SK-N-SH (cell line): ENCODE measurements at regions not wholly inside any gene's neighbourhood (a gene's known extent, or its start where the extent isn't known, plus 50 kb on each side); places are given as distances from the start of the nearest gene placed in this dataset.

Source experiments
- CTCF ChIA-PET: fragments of 300-600, 350-600 bp; formaldehyde crosslinking; extraction: SDS; loops from one replicate; lab custom pipeline; 2021; lab: Yijun Ruan, JAX
- POLR2A ChIA-PET: fragments of 350-600 bp; sonication (Branson Sonifier 250); formaldehyde crosslinking; extraction: SDS; loops from one replicate; lab custom pipeline; 2020; ENCODE audit warnings: antibody characterized with exemption, inconsistent platforms; lab: Yijun Ruan, JAX
- DNase-seq: peaks from one replicate; pipeline ENCODE4 v3.0.0; 2012
- H2AFZ ChIP-seq: fragments of 200-600 bp; sonication (generic); 2 replicates; pipeline ENCODE4 v1.8.1; 2016; ENCODE audit warnings: antibody characterized with exemption, mild to moderate bottlenecking, low read depth
- H3F3A ChIP-seq: fragments of 200-600 bp; sonication (generic); replicated peaks from 2 replicates; pipeline ENCODE3; 2016; ENCODE audit warnings: antibody characterized with exemption, mild to moderate bottlenecking; ENCODE audit not compliant: insufficient read depth
- H3K27ac ChIP-seq, 2 experiments: fragments of 200-500 bp in 1 of 2; fragments of 200-600 bp in 1 of 2; sonication (Bioruptor generic) in 1 of 2; sonication (generic), shearing (Covaris generic) in 1 of 2; 2 replicates each; pipeline versions ENCODE4 v1.5.1 to v1.6.1; 2014 to 2016; ENCODE audit warnings: low read depth in 2 of 2, inconsistent platforms in 1 of 2, low read length in 1 of 2, mild to moderate bottlenecking in 1 of 2, mixed read lengths in 1 of 2
- H3K27me3 ChIP-seq: fragments of 200-600 bp; sonication (generic), shearing (Covaris generic); 2 replicates; pipeline ENCODE4 v1.6.1; 2016; ENCODE audit warnings: mixed run types; ENCODE audit not compliant: insufficient read depth
- H3K36me3 ChIP-seq, 2 experiments: fragments of 200-500 bp in 1 of 2; fragments of 200-600 bp in 1 of 2; sonication (Bioruptor generic) in 1 of 2; sonication (generic) in 1 of 2; replicated peaks in 1 of 2; 2 replicates each; pipeline versions ENCODE3 to v1.5.1; 2014 to 2016; ENCODE audit warnings: low read length in 1 of 2, mild to moderate bottlenecking in 1 of 2; ENCODE audit not compliant: insufficient read depth in 2 of 2, control insufficient read depth in 1 of 2
- H3K4me1 ChIP-seq, 2 experiments: fragments of 200-500 bp in 1 of 2; fragments of 200-600 bp in 1 of 2; sonication (Bioruptor generic) in 1 of 2; sonication (generic), shearing (Covaris generic) in 1 of 2; 2 replicates each; pipeline versions ENCODE4 v1.5.1 to v1.6.1; 2014 to 2016; ENCODE audit warnings: low read depth in 1 of 2, low read length in 1 of 2, mixed run types in 1 of 2; ENCODE audit not compliant: insufficient read depth in 2 of 2, control insufficient read depth in 1 of 2
- H3K4me2 ChIP-seq: fragments of 200-600 bp; sonication (generic), shearing (Covaris generic); 2 replicates; pipeline ENCODE4 v1.6.1; 2017; ENCODE audit warnings: mixed run types
- H3K4me3 ChIP-seq, 2 experiments: fragments of 200-500 bp in 1 of 2; fragments of 200-600 bp in 1 of 2; sonication (Bioruptor generic) in 1 of 2; sonication (generic), shearing (Covaris generic) in 1 of 2; 2 replicates each; pipeline versions ENCODE4 v1.5.1 to v1.8.1; 2014 to 2016; ENCODE audit warnings: low read depth in 2 of 2, inconsistent platforms in 1 of 2, low read length in 1 of 2, mild to moderate bottlenecking in 1 of 2, mixed read lengths in 1 of 2, moderate library complexity in 1 of 2
- H3K79me2 ChIP-seq: fragments of 200-600 bp; sonication (generic); 2 replicates; pipeline ENCODE4 v1.8.1; 2017; ENCODE audit warnings: mild to moderate bottlenecking; ENCODE audit not compliant: insufficient read depth
- H3K9ac ChIP-seq: fragments of 200-600 bp; sonication (generic); 2 replicates; pipeline ENCODE4 v1.6.1; 2017; ENCODE audit warnings: mixed run types
- H3K9me2 ChIP-seq: fragments of 200-600 bp; sonication (generic); 2 replicates; pipeline ENCODE4 v1.6.1; 2017; ENCODE audit warnings: mixed run types
- H3K9me3 ChIP-seq: fragments of 200-600 bp; sonication (generic); 2 replicates; pipeline ENCODE4 v1.6.1; 2017; ENCODE audit warnings: mixed run types, mild to moderate bottlenecking, moderate library complexity
- H4K20me1 ChIP-seq: fragments of 200-600 bp; sonication (generic); 2 replicates; pipeline ENCODE4 v1.6.1; 2017; ENCODE audit warnings: mild to moderate bottlenecking, mixed run types; ENCODE audit not compliant: insufficient read depth
- CHD2 ChIP-seq: fragments of 150-350 bp; IDR thresholded peaks from 2 replicates; pipeline ENCODE4 v1.6.1; 2018; ENCODE audit warnings: low read length; ENCODE audit not compliant: partially characterized antibody
- ELF1 ChIP-seq: IDR thresholded peaks from 2 replicates; pipeline ENCODE4 v1.4.0; 2012
- EP300 ChIP-seq, 2 experiments: IDR thresholded peaks; 2 replicates each; pipeline versions ENCODE4 v1.4.0 to v1.6.1; 2012; ENCODE audit warnings: borderline replicate concordance in 1 of 2, low read depth in 1 of 2, low read length in 1 of 2
- EZH2phosphoT487 ChIP-seq: fragments of 200-600 bp; sonication (generic); IDR thresholded peaks from 2 replicates; pipeline ENCODE4 v1.6.1; 2017; ENCODE audit warnings: low read depth, mixed run types, mild to moderate bottlenecking, antibody characterized with exemption, moderate library complexity, borderline replicate concordance
- FOSL2 ChIP-seq: IDR thresholded peaks from 2 replicates; pipeline ENCODE4 v1.4.0; 2012; ENCODE audit warnings: low read depth, mild to moderate bottlenecking, moderate library complexity, borderline replicate concordance
- FOXJ3 ChIP-seq: sonication (generic); formaldehyde crosslinking; IDR thresholded peaks from 2 replicates; pipeline ENCODE4 v1.5.1; 2020; ENCODE audit warnings: mild to moderate bottlenecking, missing genetic modification reagents
- GABPA ChIP-seq: IDR thresholded peaks from 2 replicates; pipeline ENCODE4 v1.4.0; 2012; ENCODE audit warnings: low read depth, mild to moderate bottlenecking
- MEF2A ChIP-seq: IDR thresholded peaks from 2 replicates; pipeline ENCODE4 v1.4.0; 2012; ENCODE audit warnings: low read depth, borderline replicate concordance
- NRF1 ChIP-seq: IDR thresholded peaks from 2 replicates; pipeline ENCODE4 v1.6.1; 2012; ENCODE audit warnings: low read depth, mild to moderate bottlenecking, low read length
- POLR2AphosphoS5 ChIP-seq: IDR thresholded peaks from 2 replicates; pipeline ENCODE4 v1.6.1; 2012; ENCODE audit warnings: low read depth, low read length
- RAD21 ChIP-seq: IDR thresholded peaks from 2 replicates; pipeline ENCODE4 v1.6.1; 2012; ENCODE audit warnings: mild to moderate bottlenecking, low read length
- RCOR1 ChIP-seq: fragments of 150-350 bp; IDR thresholded peaks from 2 replicates; pipeline ENCODE4 v1.6.1; 2017; ENCODE audit warnings: antibody characterized with exemption, low read length
- RXRA ChIP-seq: IDR thresholded peaks from 2 replicates; pipeline ENCODE4 v1.4.0; 2012; ENCODE audit warnings: low read depth, mild to moderate bottlenecking, borderline replicate concordance
- SMC3 ChIP-seq: IDR thresholded peaks from 2 replicates; pipeline ENCODE4 v1.6.1; 2012; ENCODE audit warnings: low read depth, low read length, improper control_type of control experiment
- TCF12 ChIP-seq: IDR thresholded peaks from 2 replicates; pipeline ENCODE4 v1.4.0; 2012
- TEAD4 ChIP-seq: IDR thresholded peaks from 2 replicates; pipeline ENCODE4 v1.4.0; 2012; ENCODE audit warnings: mild to moderate bottlenecking, borderline replicate concordance; ENCODE audit not compliant: insufficient read depth
- YY1 ChIP-seq: IDR thresholded peaks from 2 replicates; pipeline ENCODE4 v1.4.0; 2012; ENCODE audit warnings: low read depth, mild to moderate bottlenecking
- WGBS: methylation state at CpG from one replicate; pipeline ENCODE4 v1.1.6; 2017; ENCODE audit warnings: low lambda C conversion rate; 5-methylcytosine and 5-hydroxymethylcytosine counted together
- TF ChIP-seq, protein P1 (sequence below): IDR thresholded peaks from 2 replicates; pipeline ENCODE4 v1.4.0; 2012; ENCODE audit warnings: low read depth
- TF ChIP-seq, protein P2 (sequence below): IDR thresholded peaks from 2 replicates; pipeline ENCODE4 v1.6.1; 2012; ENCODE audit warnings: mild to moderate bottlenecking, low read depth, low read length, moderate library complexity
- TF ChIP-seq, protein P3 (sequence below): IDR thresholded peaks from 2 replicates; pipeline ENCODE4; 2012
- TF ChIP-seq, protein P4 (sequence below): fragments of 150-350 bp; IDR thresholded peaks from 2 replicates; pipeline ENCODE4 v1.6.1; 2017; ENCODE audit warnings: antibody characterized with exemption, low read length, low read depth, borderline replicate concordance
- TF ChIP-seq, protein P5 (sequence below): IDR thresholded peaks from 2 replicates; pipeline ENCODE4 v1.4.0; 2012; ENCODE audit warnings: low read depth, borderline replicate concordance

DNA sequence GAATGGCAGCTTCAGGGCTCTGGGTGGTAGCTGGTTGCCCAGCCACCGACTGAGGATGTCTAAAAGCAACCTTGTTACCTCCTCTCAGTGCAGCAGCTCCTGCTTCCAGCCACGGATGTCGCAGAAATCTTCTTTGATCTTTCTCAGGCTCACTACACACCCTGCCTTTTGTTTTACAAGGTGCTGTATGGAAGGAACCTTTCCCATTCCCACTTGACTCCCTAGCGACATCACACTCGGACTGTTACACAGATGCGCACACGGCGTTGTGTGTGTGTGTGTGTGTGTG is 135.8 kb upstream of the CPHXL start:
- Histone ChIP-seq H3K4me1 (no peaks in the 10 kb centered on the region; a peak in 1 of 4 replicates), H3K9me2 (no peaks in the 10 kb centered on the region), H3K36me3 (no peaks in the 10 kb centered on the region), H4K20me1 (no peaks in the 10 kb centered on the region), H3K27me3 (no peaks in the 10 kb centered on the region), H3K4me2 (no peak overlapping the region), H3K79me2 (no peaks in the 10 kb centered on the region), H3K9me3 (no peaks in the 10 kb centered on the region), H3K9ac (no peak overlapping the region), H3K4me3 (no peak overlapping the region), H3K27ac (no peak overlapping the region), H3F3A (no peaks in the 10 kb centered on the region), H2AFZ (no peak overlapping the region)
- WGBS = 66% methylated on average over 8 of the region's 8 CpGs
- DNase-seq = no peak
- ChIA-PET POLR2A (no interaction called here), CTCF (interaction anchor here (1.1 kb wide), 1 partner anchor 1309 kb away, joined by 3 read pairs; no protein-coding TSS in a partner anchor)
- no peak for TF ChIP-seq ELF1
- TF ChIP-seq EZH2phosphoT487 = no peak
- TF ChIP-seq YY1 = no peak
- no peak for TF ChIP-seq TEAD4
- TF ChIP-seq RXRA = no peak
- TF ChIP-seq SMC3 = no peak
- TF ChIP-seq MEF2A = no peak
- TF ChIP-seq TCF12 = no peak
- TF ChIP-seq EP300 (IDR thresholded peaks at IDR 0.05; ENCODE audit: borderline replicate concordance in 1 of 2, low read depth in 1 of 2, low read length in 1 of 2) = no peak
- TF ChIP-seq GABPA = no peak

DNA sequence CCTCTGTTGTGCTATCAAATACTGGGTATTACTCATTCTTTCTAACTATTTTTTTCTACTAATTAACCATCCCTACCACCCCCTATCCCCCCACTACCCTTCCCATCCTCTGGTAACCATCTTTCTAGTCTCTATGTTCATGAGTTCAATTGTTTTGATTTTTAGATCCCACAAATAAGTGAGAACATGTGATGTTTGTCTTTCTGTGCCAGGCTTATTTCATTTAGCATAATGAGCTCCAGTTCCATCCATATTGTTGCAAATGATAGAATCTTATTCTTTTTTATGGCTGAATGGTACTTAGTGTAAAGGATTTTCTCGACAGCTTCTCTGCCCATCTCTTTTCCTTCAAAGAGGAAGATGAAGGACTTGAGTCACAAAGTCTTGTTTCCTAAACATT is 138.0 kb upstream of the CPHXL start:
- CTCF ChIA-PET = no interaction called here
- H3K4me2 ChIP-seq = no peak overlapping the region
- no peak for DNase-seq

More for the DNA sequence above, 138.0 kb upstream of the CPHXL start:
- Histone ChIP-seq H3K79me2 (no peaks in the 10 kb centered on the region), H3K27me3 (no peaks in the 10 kb centered on the region), H3K9me3 (no peaks in the 10 kb centered on the region), H3F3A (no peaks in the 10 kb centered on the region), H3K36me3 (no peaks in the 10 kb centered on the region), H3K4me1 (peaks cover 0 to 2% of the 10 kb centered on the region in 2 experiments; a peak in 2 of 4 replicates), H3K9ac (no peak overlapping the region), H4K20me1 (no peaks in the 10 kb centered on the region), H3K27ac (no peak overlapping the region), H3K9me2 (no peaks in the 10 kb centered on the region), H3K4me3 (no peak overlapping the region), H2AFZ (no peak overlapping the region)
- 9% methylated on average over 1 of the region's 1 CpG for WGBS
- TF ChIP-seq EZH2phosphoT487 (no peak), FOSL2 (no peak), TEAD4 (no peak), CHD2 (no peak), NRF1 (no peak), POLR2AphosphoS5 (no peak), FOXJ3 (CRISPR knock-in tag) (no peak), YY1 (no peak), RAD21 (no peak), TCF12 (no peak), SMC3 (no peak), RCOR1 (no peak)
- TF ChIP-seq, protein P1, sequence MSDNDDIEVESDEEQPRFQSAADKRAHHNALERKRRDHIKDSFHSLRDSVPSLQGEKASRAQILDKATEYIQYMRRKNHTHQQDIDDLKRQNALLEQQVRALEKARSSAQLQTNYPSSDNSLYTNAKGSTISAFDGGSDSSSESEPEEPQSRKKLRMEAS = no peak
- TF ChIP-seq, protein P2, sequence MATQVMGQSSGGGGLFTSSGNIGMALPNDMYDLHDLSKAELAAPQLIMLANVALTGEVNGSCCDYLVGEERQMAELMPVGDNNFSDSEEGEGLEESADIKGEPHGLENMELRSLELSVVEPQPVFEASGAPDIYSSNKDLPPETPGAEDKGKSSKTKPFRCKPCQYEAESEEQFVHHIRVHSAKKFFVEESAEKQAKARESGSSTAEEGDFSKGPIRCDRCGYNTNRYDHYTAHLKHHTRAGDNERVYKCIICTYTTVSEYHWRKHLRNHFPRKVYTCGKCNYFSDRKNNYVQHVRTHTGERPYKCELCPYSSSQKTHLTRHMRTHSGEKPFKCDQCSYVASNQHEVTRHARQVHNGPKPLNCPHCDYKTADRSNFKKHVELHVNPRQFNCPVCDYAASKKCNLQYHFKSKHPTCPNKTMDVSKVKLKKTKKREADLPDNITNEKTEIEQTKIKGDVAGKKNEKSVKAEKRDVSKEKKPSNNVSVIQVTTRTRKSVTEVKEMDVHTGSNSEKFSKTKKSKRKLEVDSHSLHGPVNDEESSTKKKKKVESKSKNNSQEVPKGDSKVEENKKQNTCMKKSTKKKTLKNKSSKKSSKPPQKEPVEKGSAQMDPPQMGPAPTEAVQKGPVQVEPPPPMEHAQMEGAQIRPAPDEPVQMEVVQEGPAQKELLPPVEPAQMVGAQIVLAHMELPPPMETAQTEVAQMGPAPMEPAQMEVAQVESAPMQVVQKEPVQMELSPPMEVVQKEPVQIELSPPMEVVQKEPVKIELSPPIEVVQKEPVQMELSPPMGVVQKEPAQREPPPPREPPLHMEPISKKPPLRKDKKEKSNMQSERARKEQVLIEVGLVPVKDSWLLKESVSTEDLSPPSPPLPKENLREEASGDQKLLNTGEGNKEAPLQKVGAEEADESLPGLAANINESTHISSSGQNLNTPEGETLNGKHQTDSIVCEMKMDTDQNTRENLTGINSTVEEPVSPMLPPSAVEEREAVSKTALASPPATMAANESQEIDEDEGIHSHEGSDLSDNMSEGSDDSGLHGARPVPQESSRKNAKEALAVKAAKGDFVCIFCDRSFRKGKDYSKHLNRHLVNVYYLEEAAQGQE = no peak
- TF ChIP-seq, protein P3, sequence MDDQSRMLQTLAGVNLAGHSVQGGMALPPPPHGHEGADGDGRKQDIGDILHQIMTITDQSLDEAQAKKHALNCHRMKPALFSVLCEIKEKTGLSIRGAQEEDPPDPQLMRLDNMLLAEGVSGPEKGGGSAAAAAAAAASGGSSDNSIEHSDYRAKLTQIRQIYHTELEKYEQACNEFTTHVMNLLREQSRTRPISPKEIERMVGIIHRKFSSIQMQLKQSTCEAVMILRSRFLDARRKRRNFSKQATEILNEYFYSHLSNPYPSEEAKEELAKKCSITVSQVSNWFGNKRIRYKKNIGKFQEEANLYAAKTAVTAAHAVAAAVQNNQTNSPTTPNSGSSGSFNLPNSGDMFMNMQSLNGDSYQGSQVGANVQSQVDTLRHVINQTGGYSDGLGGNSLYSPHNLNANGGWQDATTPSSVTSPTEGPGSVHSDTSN = no peak
- TF ChIP-seq, protein P4, sequence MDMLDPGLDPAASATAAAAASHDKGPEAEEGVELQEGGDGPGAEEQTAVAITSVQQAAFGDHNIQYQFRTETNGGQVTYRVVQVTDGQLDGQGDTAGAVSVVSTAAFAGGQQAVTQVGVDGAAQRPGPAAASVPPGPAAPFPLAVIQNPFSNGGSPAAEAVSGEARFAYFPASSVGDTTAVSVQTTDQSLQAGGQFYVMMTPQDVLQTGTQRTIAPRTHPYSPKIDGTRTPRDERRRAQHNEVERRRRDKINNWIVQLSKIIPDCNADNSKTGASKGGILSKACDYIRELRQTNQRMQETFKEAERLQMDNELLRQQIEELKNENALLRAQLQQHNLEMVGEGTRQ = no peak
- TF ChIP-seq, protein P5, sequence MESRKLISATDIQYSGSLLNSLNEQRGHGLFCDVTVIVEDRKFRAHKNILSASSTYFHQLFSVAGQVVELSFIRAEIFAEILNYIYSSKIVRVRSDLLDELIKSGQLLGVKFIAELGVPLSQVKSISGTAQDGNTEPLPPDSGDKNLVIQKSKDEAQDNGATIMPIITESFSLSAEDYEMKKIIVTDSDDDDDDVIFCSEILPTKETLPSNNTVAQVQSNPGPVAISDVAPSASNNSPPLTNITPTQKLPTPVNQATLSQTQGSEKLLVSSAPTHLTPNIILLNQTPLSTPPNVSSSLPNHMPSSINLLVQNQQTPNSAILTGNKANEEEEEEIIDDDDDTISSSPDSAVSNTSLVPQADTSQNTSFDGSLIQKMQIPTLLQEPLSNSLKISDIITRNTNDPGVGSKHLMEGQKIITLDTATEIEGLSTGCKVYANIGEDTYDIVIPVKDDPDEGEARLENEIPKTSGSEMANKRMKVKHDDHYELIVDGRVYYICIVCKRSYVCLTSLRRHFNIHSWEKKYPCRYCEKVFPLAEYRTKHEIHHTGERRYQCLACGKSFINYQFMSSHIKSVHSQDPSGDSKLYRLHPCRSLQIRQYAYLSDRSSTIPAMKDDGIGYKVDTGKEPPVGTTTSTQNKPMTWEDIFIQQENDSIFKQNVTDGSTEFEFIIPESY = no peak
- POLR2A ChIA-PET = no interaction called here
